Epithelial cell of prostate (primary cell): ENCODE measurements at regions not wholly inside any gene's neighbourhood (a gene's known extent, or its start where the extent isn't known, plus 50 kb on each side); places are given as distances from the start of the nearest gene placed in this dataset.

Experiments
- DNase-seq: peaks from one replicate; pipeline ENCODE4 v3.0.0-alpha.2; 2011; ENCODE audit warnings: low read depth, low spot score
- H3K27ac ChIP-seq: fragments of 450-650 bp; 2 replicates; pipeline ENCODE4 v1.5.1; 2017; ENCODE audit warnings: mild to moderate bottlenecking

DNA sequence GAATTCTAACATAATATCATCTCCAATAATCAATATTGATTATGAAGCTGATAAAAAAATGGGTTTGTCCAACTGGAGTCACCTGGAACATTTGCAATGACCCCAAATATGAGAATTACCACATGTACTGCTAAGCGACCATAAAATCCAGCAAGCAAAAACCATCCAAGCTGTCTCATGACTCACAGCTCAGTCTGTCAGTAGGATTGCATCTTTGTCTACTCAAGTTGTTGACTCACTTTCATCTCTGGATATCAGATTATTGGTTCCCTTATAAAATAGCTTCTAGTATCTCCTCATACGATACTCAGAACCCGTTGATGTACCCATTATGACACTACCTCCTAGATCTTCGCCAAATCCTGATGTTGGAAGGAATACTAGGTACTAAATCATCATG lies 209.8 kb upstream of the ATP11B start:
- no peak overlapping the region for H3K27ac ChIP-seq
- peak; percentile 31 for DNase-seq

DNA sequence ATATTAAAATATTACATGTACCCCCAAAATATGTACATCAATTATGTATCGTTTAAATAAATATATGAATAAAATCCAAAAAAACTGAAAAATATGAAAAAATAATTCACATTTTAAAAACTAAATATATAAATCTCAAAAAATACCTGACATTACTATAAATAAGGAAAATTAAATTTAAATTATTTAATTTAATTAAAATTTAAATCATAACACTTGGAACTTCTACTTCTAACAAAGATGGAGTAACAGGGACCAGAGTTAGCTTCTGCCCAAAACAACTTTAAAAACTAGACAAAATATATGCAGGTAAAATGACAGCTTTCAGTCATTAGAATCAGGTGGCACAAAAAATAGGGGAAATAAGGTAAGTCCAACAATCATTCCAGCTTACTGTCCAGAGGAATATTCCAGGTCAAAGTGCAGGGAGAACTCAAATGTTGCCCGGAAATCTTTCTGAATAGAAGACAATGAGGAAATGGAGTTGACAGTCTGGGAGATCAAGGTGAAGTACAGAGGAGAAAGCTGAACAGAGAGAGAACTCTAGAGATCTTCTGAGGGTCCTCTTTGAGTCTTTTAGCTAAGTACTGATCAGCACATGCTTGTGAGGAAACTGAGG lies 207.7 kb upstream of the ATP11B start:
- no peak overlapping the region for H3K27ac ChIP-seq
- no peak for DNase-seq

DNA sequence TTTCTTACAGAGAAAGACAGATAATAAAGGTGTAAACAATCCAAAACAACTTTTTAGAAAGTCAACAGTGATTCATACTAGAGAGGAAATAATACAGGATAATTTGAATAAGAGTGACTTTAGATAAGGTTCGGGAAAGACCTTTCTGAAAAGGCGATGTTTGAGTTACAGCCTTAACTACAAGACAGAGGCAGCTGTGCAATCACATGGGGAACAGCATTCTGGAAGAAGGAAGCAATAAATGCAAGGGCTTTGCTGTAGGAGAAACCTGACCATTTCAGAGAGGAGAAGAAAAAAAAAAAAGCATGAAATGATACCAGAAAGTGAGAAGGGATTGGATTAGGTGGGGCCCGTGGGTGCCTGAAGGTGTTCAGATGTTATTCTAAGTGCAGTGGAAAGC lies 200.6 kb upstream of the ATP11B start:
- no peak for DNase-seq

DNA sequence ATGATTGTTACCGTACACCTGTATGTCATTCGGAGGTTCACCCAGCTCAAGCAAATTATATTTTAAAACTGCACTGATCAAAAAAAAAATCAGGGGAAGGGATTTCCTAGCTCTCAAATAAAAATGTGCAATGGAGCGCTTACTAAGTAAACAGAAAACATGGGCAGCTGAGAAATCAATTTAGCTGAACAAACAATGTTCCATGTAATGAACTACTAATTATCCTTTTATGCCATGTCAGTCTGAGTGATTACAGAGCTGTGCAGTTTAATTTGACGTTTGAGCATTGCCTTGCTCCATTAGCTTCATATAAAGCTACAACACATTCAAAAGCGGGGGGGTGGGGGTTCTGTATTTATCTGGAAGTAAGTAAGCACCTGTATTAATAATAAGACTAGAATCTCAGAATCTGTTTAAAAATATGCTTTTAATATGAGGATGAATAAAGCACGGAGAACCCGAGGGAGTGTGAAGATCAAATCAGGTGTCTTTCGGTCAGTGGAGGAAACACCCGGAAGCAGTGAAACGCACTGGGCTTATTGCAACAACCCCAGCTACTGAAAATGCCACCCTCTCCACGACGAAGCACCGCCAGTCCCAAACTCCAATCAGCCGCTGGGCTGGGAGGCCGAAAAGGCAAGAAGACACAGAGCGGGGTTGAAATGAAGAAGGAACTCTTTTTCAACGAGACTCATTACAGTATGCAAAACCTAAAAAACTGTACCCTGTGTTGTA lies 196.5 kb upstream of the ATP11B start:
- H3K27ac ChIP-seq = peak overlapping the region; percentile 65
- DNase-seq = no peak

More for the DNA sequence above, 200.6 kb upstream of the ATP11B start:
- no peak overlapping the region for H3K27ac ChIP-seq

DNA sequence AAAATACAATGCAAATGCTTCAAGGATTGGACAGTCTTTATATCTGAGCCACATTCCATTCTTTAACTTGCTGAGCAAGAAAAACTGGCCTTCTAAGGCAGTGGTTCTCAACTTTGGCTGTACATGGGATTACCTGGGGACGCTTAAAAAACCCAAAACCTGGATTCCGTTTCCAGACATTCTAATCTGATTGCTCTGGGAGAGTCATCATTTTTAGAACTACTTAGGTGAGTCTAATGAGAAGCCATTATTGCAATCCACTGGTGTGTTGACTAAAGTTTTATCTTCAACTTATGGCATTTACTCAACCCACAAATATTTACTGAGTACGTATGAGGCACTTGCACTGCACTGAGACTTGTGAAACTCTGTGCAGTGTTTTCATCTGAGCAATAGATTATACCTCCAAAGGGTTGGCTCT lies 195.7 kb upstream of the ATP11B start:
- H3K27ac ChIP-seq = peak overlapping the region; percentile 65
- peak; percentile 73 for DNase-seq

- H3K27ac ChIP-seq = no peak overlapping the region
- no peak for DNase-seq
These were observed 191.7 kb upstream of the ATP11B start for GRCh38 chr3:182601597-182601996.

- peak overlapping the region; percentile 10 for H3K27ac ChIP-seq
- DNase-seq = no peak
These were observed 189.8 kb upstream of the ATP11B start for GRCh38 chr3:182603501-182603900.

DNA sequence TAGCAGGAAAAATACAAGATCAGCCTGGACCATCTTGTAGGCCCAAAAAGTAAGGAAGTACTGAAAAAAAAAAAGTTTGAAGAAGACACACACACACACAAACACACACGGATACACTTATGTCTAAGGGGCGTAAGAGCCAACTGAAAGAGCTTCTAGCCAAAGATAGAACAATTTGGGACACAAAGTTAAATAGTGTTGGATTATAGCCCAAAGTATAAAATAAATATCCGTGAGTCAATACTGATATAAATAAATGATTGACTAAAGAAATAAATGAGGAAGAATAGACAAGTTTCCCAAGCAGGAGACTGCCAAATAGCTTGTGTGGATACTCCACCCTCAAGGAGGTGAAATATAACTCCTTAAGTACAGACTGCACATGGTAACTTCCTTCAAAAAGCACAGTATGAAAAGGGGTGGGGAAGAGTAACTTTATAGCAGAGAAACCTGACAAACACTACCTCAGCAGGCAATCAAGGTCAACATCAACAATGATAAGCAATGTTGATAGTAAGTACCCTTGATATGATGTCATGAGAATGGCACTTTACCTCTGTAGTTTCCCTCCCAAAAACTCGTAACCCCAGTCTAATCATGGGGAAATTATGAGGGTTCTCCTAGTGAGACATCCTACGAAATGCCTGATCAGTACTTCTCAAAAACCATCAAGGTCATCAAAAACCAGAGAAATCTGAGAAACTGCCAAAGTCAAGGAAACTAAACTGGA lies 187.3 kb upstream of the ATP11B start:
- no peak overlapping the region for H3K27ac ChIP-seq
- no peak for DNase-seq

GRCh38 chr3:182606905-182607504 lies 186.3 kb upstream of the ATP11B start:
- no peak for DNase-seq
- no peak overlapping the region for H3K27ac ChIP-seq

- H3K27ac ChIP-seq = peak overlapping the region; percentile 91
- no peak for DNase-seq
These were observed 184.5 kb upstream of the ATP11B start for GRCh38 chr3:182608832-182609231.

- peak; percentile 80 for DNase-seq
- H3K27ac ChIP-seq = peak overlapping the region; percentile 91
These were observed 183.6 kb upstream of the ATP11B start for GRCh38 chr3:182609575-182610156.

DNA sequence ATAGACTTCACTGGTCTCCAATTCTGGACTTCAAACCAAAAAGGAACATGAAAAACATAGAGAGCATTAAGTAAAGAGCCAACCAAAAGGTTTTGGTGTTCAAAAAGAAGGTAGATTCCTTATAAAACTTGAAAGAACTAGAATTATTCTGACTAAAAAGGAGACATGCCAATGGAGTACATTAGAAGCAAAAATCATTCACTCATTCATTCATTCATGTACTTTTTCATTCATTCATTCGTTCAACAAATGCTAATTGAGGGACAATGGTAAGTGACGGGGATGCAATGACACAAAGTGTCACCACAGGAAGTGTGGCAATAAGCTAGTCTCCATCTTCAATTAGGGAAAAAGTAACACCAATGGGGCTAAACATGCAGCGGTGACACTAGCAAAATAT lies 181.0 kb upstream of the ATP11B start:
- H3K27ac ChIP-seq = no peak overlapping the region
- no peak for DNase-seq

DNA sequence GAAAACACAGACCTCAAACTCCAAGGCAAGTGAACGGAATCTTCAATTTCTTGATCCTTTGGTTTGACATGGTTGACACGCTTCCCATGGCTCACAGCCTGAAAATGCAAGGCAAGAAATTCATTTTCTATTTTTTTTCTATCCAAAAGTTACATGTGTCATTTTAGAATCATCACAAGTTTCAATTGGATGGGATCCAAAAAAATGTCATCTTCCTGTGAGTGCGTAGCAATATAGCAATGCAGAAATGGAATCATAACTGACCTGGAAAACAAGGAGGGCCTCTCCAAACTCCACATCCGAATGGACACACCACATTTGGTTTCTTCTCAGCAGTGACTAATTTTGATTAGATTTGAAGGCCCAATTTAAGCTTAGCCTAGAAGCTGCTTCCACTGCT lies 175.8 kb upstream of the ATP11B start:
- DNase-seq = no peak
- H3K27ac ChIP-seq = peak overlapping the region; percentile 82

GRCh38 chr3:182618085-182618732 lies 175.1 kb upstream of the ATP11B start:
- H3K27ac ChIP-seq = peak overlapping the region; percentile 82
- DNase-seq = no peak

- DNase-seq = peak; percentile 71
- H3K27ac ChIP-seq = peak overlapping the region; percentile 82
These were observed 174.2 kb upstream of the ATP11B start for GRCh38 chr3:182618981-182619591.

DNA sequence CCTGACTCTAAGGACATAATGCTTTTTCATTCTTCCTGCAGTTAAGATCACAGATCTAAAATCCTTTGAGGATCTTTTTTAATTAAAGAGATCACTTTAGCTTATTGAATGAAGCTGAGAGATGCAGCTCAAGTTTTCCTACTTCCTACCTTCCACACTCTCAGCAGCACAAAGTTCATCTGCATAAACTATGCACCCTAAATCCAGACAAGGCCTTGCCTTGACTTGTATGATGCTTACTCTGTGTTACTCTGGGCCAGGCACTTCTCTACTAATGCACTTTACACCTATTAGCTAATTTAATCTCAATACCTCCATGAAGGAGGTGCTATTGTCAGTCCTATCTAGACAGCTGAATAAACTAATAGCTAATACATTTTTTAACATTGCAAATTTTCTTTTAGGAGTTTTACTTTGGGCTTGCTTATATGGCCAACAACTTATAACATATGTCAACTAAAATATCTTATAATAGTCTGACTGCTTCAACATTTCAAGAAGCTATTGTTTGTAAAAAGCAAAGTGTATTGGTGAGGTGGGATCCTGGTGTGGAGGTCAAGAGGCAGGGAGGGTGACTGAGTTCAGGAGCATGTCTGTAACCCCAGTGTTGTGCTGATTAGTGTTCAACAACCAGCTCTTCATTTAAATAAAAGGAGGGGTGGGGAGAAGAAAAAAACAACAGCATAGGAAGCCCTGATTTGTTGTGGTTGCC lies 172.4 kb upstream of the ATP11B start:
- H3K27ac ChIP-seq = no peak overlapping the region
- no peak for DNase-seq

DNA sequence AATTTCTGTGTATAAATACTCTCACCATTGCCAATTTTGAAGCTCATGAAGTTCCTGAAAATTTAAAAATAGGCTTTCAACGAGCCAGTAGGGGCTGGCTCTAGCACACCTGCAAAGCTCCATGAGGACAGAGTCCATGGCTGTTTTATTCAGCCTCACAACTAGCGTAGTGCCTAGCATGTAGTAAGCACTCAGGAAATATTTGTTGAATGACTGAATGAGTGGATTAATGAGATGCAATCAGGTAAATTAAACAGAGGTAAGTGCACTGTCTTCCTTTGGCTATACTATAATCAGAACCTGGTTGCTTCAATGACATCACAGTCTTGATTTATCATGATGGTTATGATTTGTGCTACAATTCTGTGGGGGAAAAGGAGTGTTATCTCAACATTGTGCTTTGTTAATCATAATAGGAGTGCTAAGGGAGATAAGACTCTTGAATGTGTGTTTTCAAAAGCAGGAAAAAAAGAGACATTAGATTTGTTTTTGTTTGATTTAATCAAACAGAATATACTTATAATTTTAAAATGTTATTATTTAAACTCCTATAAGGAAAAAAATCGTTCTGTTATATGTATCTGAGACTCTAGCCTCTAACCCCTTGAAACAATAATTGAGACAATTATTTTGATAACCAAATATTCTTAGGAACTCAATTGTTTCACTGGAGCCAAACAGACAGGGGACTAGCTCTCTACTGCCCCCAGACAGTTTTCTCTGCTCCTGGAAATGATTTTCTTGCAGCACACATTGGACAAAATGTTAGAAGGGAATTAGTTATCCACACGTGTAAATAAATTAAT lies 171.7 kb upstream of the ATP11B start:
- no peak overlapping the region for H3K27ac ChIP-seq
- DNase-seq = no peak

DNA sequence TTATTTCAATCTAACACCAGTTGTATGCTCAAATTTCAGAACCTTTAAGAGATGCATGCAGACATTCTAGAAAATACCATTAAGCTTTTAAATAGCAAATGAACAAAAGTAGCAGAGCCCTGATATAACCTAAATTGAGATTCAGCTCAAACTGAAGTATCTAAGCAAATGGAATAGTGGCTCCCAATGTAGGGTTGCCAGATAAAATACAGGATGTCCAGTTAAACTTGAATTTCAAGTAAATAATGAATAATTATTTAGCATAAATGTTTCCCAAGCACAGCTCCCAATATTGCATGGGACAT lies 171.1 kb upstream of the ATP11B start:
- no peak for DNase-seq
- H3K27ac ChIP-seq = no peak overlapping the region
